NT2/D1 (cell line): ENCODE measurements at regions not wholly inside any gene's neighbourhood (a gene's known extent, or its start where the extent isn't known, plus 50 kb on each side); places are given as distances from the start of the nearest gene placed in this dataset.

Experiments
- SUZ12 ChIP-seq: IDR thresholded peaks from 2 replicates; pipeline ENCODE4 v1.6.1; 2011; ENCODE audit not compliant: insufficient read length, insufficient read depth; ENCODE audit errors: extremely low read depth
- YY1 ChIP-seq: IDR thresholded peaks from 2 replicates; pipeline ENCODE4 v1.6.1; 2011; ENCODE audit not compliant: insufficient read length, insufficient read depth
- ZNF274 ChIP-seq: IDR thresholded peaks from 2 replicates; pipeline ENCODE4 v1.6.1; 2011; ENCODE audit warnings: mild to moderate bottlenecking, low read depth, low read length

GRCh38 chr5:68983959-68984358 is 109.9 kb upstream of the SLC30A5 start:
- TF ChIP-seq YY1 = no peak
- TF ChIP-seq ZNF274 = no peak
- no peak for TF ChIP-seq SUZ12
